ENCODE measurements at regions not wholly inside any gene's neighbourhood (a gene's known extent, or its start where the extent isn't known, plus 50 kb on each side); places are given as distances from the start of the nearest gene placed in this dataset.
"Not testable (repeated sequence)": the region's sequence is repeated elsewhere in the genome, so short reads cannot be mapped to it uniquely, and the experiment has no call there.

GRCh38 chr3:17832016-17832415, 89.6 kb upstream of the TBC1D5 start:
- no peak for DNase-seq (ENCODE audit: low spot score)

- DNase-seq (ENCODE audit: low spot score) = no peak
Measured at GRCh38 chr3:17831366-17831765, 88.9 kb upstream of the TBC1D5 start.

- no peak for DNase-seq (ENCODE audit: low spot score)
Measured at GRCh38 chr3:17830788-17831187, 88.4 kb upstream of the TBC1D5 start.

- no peak for DNase-seq (ENCODE audit: low spot score)
Measured at GRCh38 chr3:17828388-17828787, 86.0 kb upstream of the TBC1D5 start.

GRCh38 chr3:17825298-17825697, 82.9 kb upstream of the TBC1D5 start:
- no peak for DNase-seq (ENCODE audit: low spot score)

- DNase-seq (ENCODE audit: low spot score) = no peak
Measured at GRCh38 chr3:17823816-17824215, 81.4 kb upstream of the TBC1D5 start.

GRCh38 chr3:17823036-17823435, 80.6 kb upstream of the TBC1D5 start:
- DNase-seq (ENCODE audit: low spot score) = no peak

GRCh38 chr3:17820704-17821103, 78.3 kb upstream of the TBC1D5 start:
- no peak for DNase-seq (ENCODE audit: low spot score)

GRCh38 chr3:17820275-17820674, 77.8 kb upstream of the TBC1D5 start:
- no peak for DNase-seq (ENCODE audit: low spot score)

- not testable (repeated sequence) for DNase-seq (ENCODE audit: low spot score)
Measured at GRCh38 chr3:17817973-17818372, 75.5 kb upstream of the TBC1D5 start.

GRCh38 chr3:17817545-17817944, 75.1 kb upstream of the TBC1D5 start:
- DNase-seq (ENCODE audit: low spot score) = no peak

- DNase-seq (ENCODE audit: low spot score) = not testable (repeated sequence)
Measured at GRCh38 chr3:17816839-17817238, 74.4 kb upstream of the TBC1D5 start.

GRCh38 chr3:17812328-17812727, 69.9 kb upstream of the TBC1D5 start:
- DNase-seq (ENCODE audit: low spot score) = not testable (repeated sequence)

- no peak for DNase-seq (ENCODE audit: low spot score)
Measured at GRCh38 chr3:17811646-17812045, 69.2 kb upstream of the TBC1D5 start.

- no peak for DNase-seq (ENCODE audit: low spot score)
Measured at GRCh38 chr3:17810759-17811158, 68.3 kb upstream of the TBC1D5 start.

GRCh38 chr3:17808994-17809393, 66.6 kb upstream of the TBC1D5 start:
- DNase-seq (ENCODE audit: low spot score) = no peak

- DNase-seq (ENCODE audit: low spot score) = no peak
Measured at GRCh38 chr3:17806876-17807275, 64.4 kb upstream of the TBC1D5 start.

GRCh38 chr3:17806201-17806600, 63.8 kb upstream of the TBC1D5 start:
- no peak for DNase-seq (ENCODE audit: low spot score)

- DNase-seq (ENCODE audit: low spot score) = no peak
Measured at GRCh38 chr3:17805461-17805940, 63.1 kb upstream of the TBC1D5 start.

- no peak for DNase-seq (ENCODE audit: low spot score)
Measured at GRCh38 chr3:17802950-17803349, 60.5 kb upstream of the TBC1D5 start.

GRCh38 chr3:17801131-17801530, 58.7 kb upstream of the TBC1D5 start:
- no peak for DNase-seq (ENCODE audit: low spot score)

GRCh38 chr3:17800232-17800631, 57.8 kb upstream of the TBC1D5 start:
- no peak for DNase-seq (ENCODE audit: low spot score)

- DNase-seq (ENCODE audit: low spot score) = no peak
Measured at GRCh38 chr3:17799312-17799711, 56.9 kb upstream of the TBC1D5 start.

- no peak for DNase-seq (ENCODE audit: low spot score)
Measured at GRCh38 chr3:17798000-17798399, 55.6 kb upstream of the TBC1D5 start.

GRCh38 chr3:17795711-17796110, 53.3 kb upstream of the TBC1D5 start:
- DNase-seq (ENCODE audit: low spot score) = no peak

All from CD4-positive, alpha-beta T cell treated with Interleukin-15 for 4 hours (primary cell).